ENCODE measurements at regions not wholly inside any gene's neighbourhood (a gene's known extent, or its start where the extent isn't known, plus 50 kb on each side); places are given as distances from the start of the nearest gene placed in this dataset.

- TF ChIP-seq CHD7 (IDR thresholded peaks at IDR 0.05; ENCODE audit: insufficient replicate concordance, low read length) = no peak
- no peak for TF ChIP-seq CBX8 (IDR thresholded peaks at IDR 0.05; ENCODE audit: borderline replicate concordance, low read depth, low read length)
- no peak for TF ChIP-seq CTBP2 (IDR thresholded peaks at IDR 0.05; ENCODE audit: borderline replicate concordance, insufficient read depth, insufficient read length, low read length)
- TF ChIP-seq E2F6 (IDR thresholded peaks at IDR 0.05) = no peak
- TF ChIP-seq CTCF (IDR thresholded peaks at IDR 0.05; ENCODE audit: control extremely low read depth in 1 of 3, insufficient read depth in 1 of 3, low read depth in 1 of 3, low read length in 3 of 3) = no peak
- no peak for TF ChIP-seq MAFK (IDR thresholded peaks at IDR 0.05; ENCODE audit: low read depth, low read length)
- no peak for TF ChIP-seq SUZ12 (IDR thresholded peaks at IDR 0.05; ENCODE audit: low read length)
These were observed 282.1 kb downstream of the MIAT start (continued) for GRCh38 chr22:26939466-26939865.

Data from H1 (cell line).